Spinal cord (tissue), 9 donors: ENCODE measurements at regions not wholly inside any gene's neighbourhood (a gene's known extent, or its start where the extent isn't known, plus 50 kb on each side); places are given as distances from the start of the nearest gene placed in this dataset.

ENCODE experiments used
- DNase-seq, 6 donors: peaks; one replicate each; pipeline versions ENCODE4 v3.0.0 to v3.0.0-alpha.2; 2013 to 2015; ENCODE audit warnings: low spot score in 6 of 6, low read depth in 4 of 6
- H3K27ac ChIP-seq: one replicate; pipeline ENCODE4 v1.5.1; 2013; ENCODE audit warnings: low read depth, low read length, control low read depth
- H3K27me3 ChIP-seq: one replicate; pipeline ENCODE4 v1.6.1; 2013; ENCODE audit warnings: low read length; ENCODE audit not compliant: control insufficient read depth, insufficient read depth
- H3K36me3 ChIP-seq: one replicate; pipeline ENCODE4 v1.6.1; 2013; ENCODE audit warnings: low read length; ENCODE audit not compliant: control insufficient read depth, insufficient read depth
- H3K4me1 ChIP-seq: one replicate; pipeline ENCODE4 v1.6.1; 2013; ENCODE audit warnings: low read length; ENCODE audit not compliant: control insufficient read depth, insufficient read depth
- H3K4me3 ChIP-seq: one replicate; pipeline ENCODE4 v1.5.1; 2013; ENCODE audit warnings: low read depth, low read length, control low read depth
- H3K9me3 ChIP-seq: one replicate; pipeline ENCODE4 v1.6.1; 2013; ENCODE audit warnings: low read length; ENCODE audit not compliant: control insufficient read depth, insufficient read depth
- WGBS: methylation state at CpG from one replicate; pipeline ENCODE4 v1.1.5; 2013; ENCODE audit warnings: missing lambda C conversion rate; ENCODE audit not compliant: insufficient coverage; 5-methylcytosine and 5-hydroxymethylcytosine counted together
- donor health status: healthy.

GRCh38 chr2:8018956-8019355, 662.9 kb upstream of the ID2 start:
- 95% methylated on average over 8 of the region's 8 CpGs for WGBS
- Histone ChIP-seq H3K27me3 (no peaks in the 10 kb centered on the region), H3K27ac (no peak overlapping the region), H3K4me1 (no peaks in the 10 kb centered on the region), H3K36me3 (no peaks in the 10 kb centered on the region), H3K9me3 (no peaks in the 10 kb centered on the region), H3K4me3 (no peak overlapping the region)
- DNase-seq = no peak

GRCh38 chr2:8019934-8020333, 661.9 kb upstream of the ID2 start:
- Histone ChIP-seq H3K36me3 (no peaks in the 10 kb centered on the region), H3K9me3 (no peaks in the 10 kb centered on the region), H3K27ac (no peak overlapping the region), H3K4me3 (no peak overlapping the region), H3K27me3 (no peaks in the 10 kb centered on the region), H3K4me1 (no peaks in the 10 kb centered on the region)
- 100% methylated on average over 5 of the region's 8 CpGs for WGBS
- DNase-seq = no peak

- no peak overlapping the region for H3K4me3 ChIP-seq
- no peak overlapping the region for H3K27ac ChIP-seq
- no peaks in the 10 kb centered on the region for H3K27me3 ChIP-seq
- no peak for DNase-seq
- no peaks in the 10 kb centered on the region for H3K36me3 ChIP-seq
- WGBS = no CpG with 5 or more reads among the region's 2 CpGs
- no peaks in the 10 kb centered on the region for H3K9me3 ChIP-seq
- no peaks in the 10 kb centered on the region for H3K4me1 ChIP-seq
Measured at GRCh38 chr2:8021921-8022320, 659.9 kb upstream of the ID2 start.

GRCh38 chr2:8022908-8023640, 658.8 kb upstream of the ID2 start:
- no peaks in the 10 kb centered on the region for H3K36me3 ChIP-seq
- no peak for DNase-seq
- H3K4me1 ChIP-seq = no peaks in the 10 kb centered on the region
- H3K27ac ChIP-seq = no peak overlapping the region
- H3K9me3 ChIP-seq = no peaks in the 10 kb centered on the region
- no peak overlapping the region for H3K4me3 ChIP-seq
- H3K27me3 ChIP-seq = no peaks in the 10 kb centered on the region
- WGBS = 89% methylated on average over 6 of the region's 9 CpGs

GRCh38 chr2:8024506-8024905, 657.4 kb upstream of the ID2 start:
- Histone ChIP-seq H3K36me3 (no peaks in the 10 kb centered on the region), H3K4me1 (no peaks in the 10 kb centered on the region), H3K27me3 (no peaks in the 10 kb centered on the region), H3K27ac (no peak overlapping the region), H3K9me3 (no peaks in the 10 kb centered on the region), H3K4me3 (no peak overlapping the region)
- no peak for DNase-seq
- 90% methylated on average over 8 of the region's 8 CpGs for WGBS

- H3K27me3 ChIP-seq = no peaks in the 10 kb centered on the region
- 95% methylated on average over 4 of the region's 4 CpGs for WGBS
- no peak overlapping the region for H3K4me3 ChIP-seq
- DNase-seq = no peak
- no peaks in the 10 kb centered on the region for H3K36me3 ChIP-seq
- H3K9me3 ChIP-seq = no peaks in the 10 kb centered on the region
- no peak overlapping the region for H3K27ac ChIP-seq
- H3K4me1 ChIP-seq = no peaks in the 10 kb centered on the region
Measured at GRCh38 chr2:8026381-8026780, 655.5 kb upstream of the ID2 start.

DNA sequence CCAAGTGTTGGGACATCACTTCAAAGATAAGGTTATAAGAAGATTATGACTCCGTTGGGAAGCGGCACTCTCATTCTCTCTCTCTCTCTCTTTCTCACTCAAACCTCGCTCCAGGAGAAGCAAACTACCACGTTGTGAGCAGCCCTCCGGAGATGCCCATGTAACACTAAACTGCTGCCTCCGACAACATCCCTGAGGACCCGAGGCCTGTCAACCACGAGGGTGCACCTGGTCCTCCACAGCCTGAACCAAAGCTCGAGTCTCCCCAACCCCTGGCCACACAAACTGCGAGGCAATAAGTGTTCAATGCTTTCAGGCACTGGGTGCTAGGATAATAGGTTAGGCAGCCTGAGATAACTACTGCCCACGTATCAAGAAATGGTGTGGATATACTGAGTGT, 654.5 kb upstream of the ID2 start:
- no peaks in the 10 kb centered on the region for H3K36me3 ChIP-seq
- no peaks in the 10 kb centered on the region for H3K4me1 ChIP-seq
- WGBS = 96% methylated on average over 10 of the region's 11 CpGs
- no peak for DNase-seq
- no peaks in the 10 kb centered on the region for H3K27me3 ChIP-seq
- H3K9me3 ChIP-seq = no peaks in the 10 kb centered on the region
- no peak overlapping the region for H3K27ac ChIP-seq
- H3K4me3 ChIP-seq = no peak overlapping the region

- H3K4me3 ChIP-seq = no peak overlapping the region
- no peak for DNase-seq
- no peaks in the 10 kb centered on the region for H3K36me3 ChIP-seq
- WGBS = 93% methylated on average over 21 of the region's 21 CpGs
- H3K4me1 ChIP-seq = no peaks in the 10 kb centered on the region
- no peaks in the 10 kb centered on the region for H3K27me3 ChIP-seq
- no peaks in the 10 kb centered on the region for H3K9me3 ChIP-seq
- H3K27ac ChIP-seq = no peak overlapping the region
Measured at GRCh38 chr2:8028036-8028435, 653.8 kb upstream of the ID2 start.

DNA sequence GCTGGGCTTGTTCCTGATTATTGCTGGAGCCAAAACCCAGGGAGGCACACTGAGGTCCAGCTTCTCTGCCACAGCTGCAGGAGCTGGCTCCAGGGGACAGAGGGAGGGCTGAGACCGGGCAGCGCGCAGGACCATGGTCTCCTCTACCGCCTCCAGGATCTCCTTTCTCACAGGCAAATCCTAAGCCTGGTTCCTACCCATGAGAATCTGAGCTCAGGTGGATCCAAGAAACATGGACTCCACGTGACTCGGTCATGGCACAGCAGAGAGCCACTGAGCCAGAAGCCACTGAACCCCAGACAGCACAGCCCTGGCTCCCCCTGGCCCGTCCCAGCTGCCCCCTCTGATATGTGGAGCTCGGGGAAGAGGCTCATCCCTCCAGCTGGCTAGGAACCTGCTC, 653.4 kb upstream of the ID2 start:
- Histone ChIP-seq H3K4me1 (no peaks in the 10 kb centered on the region), H3K27ac (no peak overlapping the region), H3K4me3 (no peak overlapping the region), H3K9me3 (no peaks in the 10 kb centered on the region), H3K36me3 (no peaks in the 10 kb centered on the region), H3K27me3 (no peaks in the 10 kb centered on the region)
- no peak for DNase-seq
- WGBS = 80% methylated on average over 8 of the region's 8 CpGs

GRCh38 chr2:8028981-8029380, 652.9 kb upstream of the ID2 start:
- no peak for DNase-seq
- no peak overlapping the region for H3K27ac ChIP-seq
- no peaks in the 10 kb centered on the region for H3K9me3 ChIP-seq
- 80% methylated on average over 5 of the region's 5 CpGs for WGBS
- no peaks in the 10 kb centered on the region for H3K27me3 ChIP-seq
- no peak overlapping the region for H3K4me3 ChIP-seq
- H3K36me3 ChIP-seq = no peaks in the 10 kb centered on the region
- no peaks in the 10 kb centered on the region for H3K4me1 ChIP-seq
